ENCODE measurements at regions not wholly inside any gene's neighbourhood (a gene's known extent, or its start where the extent isn't known, plus 50 kb on each side); places are given as distances from the start of the nearest gene placed in this dataset.

- intact Hi-C loops (cut with DNase I), result no loop called here
- Histone ChIP-seq H3K36me3 (ENCODE audit: insufficient read depth in 1 of 2, low read depth in 1 of 2) (no peaks in the 10 kb centered on the region), H3K27ac (no peak overlapping the region), H3K4me1 (no peaks in the 10 kb centered on the region), H3K9me3 (no peaks in the 10 kb centered on the region), H3K27me3 (ENCODE audit: insufficient read depth in 3 of 3, low read length in 2 of 3) (no peaks in the 10 kb centered on the region), H3K4me3 (no peak overlapping the region)
- ATAC-seq (peak; percentile 49 to 73 (median 62)), DNase-seq (peak in 1 of 2 donors; percentile 51)
- 43 to 60% (median 50%) methylated on average over 22 of the region's 22 CpGs for WGBS, 3 donors
- no peak for TF ChIP-seq CTCF (IDR thresholded peaks at IDR 0.05)
Observed at GRCh38 chr22:48477031-48477721, 1350.5 kb downstream of the BRD1 start.

GRCh38 chr22:48476577-48476976 is 1351.1 kb downstream of the BRD1 start:
- no peak for DNase-seq
- Histone ChIP-seq H3K4me3 (no peak overlapping the region), H3K4me1 (no peaks in the 10 kb centered on the region), H3K36me3 (ENCODE audit: insufficient read depth in 1 of 2, low read depth in 1 of 2) (no peaks in the 10 kb centered on the region), H3K27me3 (ENCODE audit: insufficient read depth in 3 of 3, low read length in 2 of 3) (no peaks in the 10 kb centered on the region), H3K9me3 (no peaks in the 10 kb centered on the region), H3K27ac (no peak overlapping the region)
- 91 to 99% (median 93%) methylated on average over 4 to 5 of the region's 5 CpGs for WGBS, 3 donors
- TF ChIP-seq CTCF (IDR thresholded peaks at IDR 0.05), result no peak
- intact Hi-C loops (cut with DNase I), result no loop called here
- ATAC-seq, result no peak

GRCh38 chr22:48475661-48476345 is 1351.9 kb downstream of the BRD1 start:
- WGBS, 3 donors, result 73 to 78% (median 77%) methylated on average over 15 of the region's 15 CpGs
- no peaks in the 10 kb centered on the region for H3K4me1 ChIP-seq
- no peaks in the 10 kb centered on the region for H3K9me3 ChIP-seq
- H3K27me3 ChIP-seq (ENCODE audit: insufficient read depth in 3 of 3, low read length in 2 of 3), result no peaks in the 10 kb centered on the region
- no peaks in the 10 kb centered on the region for H3K36me3 ChIP-seq (ENCODE audit: insufficient read depth in 1 of 2, low read depth in 1 of 2)
- no peak overlapping the region for H3K27ac ChIP-seq
- DNase-seq (no peak), ATAC-seq (no peak)
- H3K4me3 ChIP-seq, result no peak overlapping the region
- intact Hi-C loops (cut with DNase I), result no loop called here
- no peak for TF ChIP-seq CTCF (IDR thresholded peaks at IDR 0.05)

GRCh38 chr22:48474881-48475280 is 1352.8 kb downstream of the BRD1 start:
- Histone ChIP-seq H3K9me3 (no peaks in the 10 kb centered on the region), H3K4me1 (no peaks in the 10 kb centered on the region), H3K27me3 (ENCODE audit: insufficient read depth in 3 of 3, low read length in 2 of 3) (no peaks in the 10 kb centered on the region), H3K27ac (no peak overlapping the region), H3K36me3 (ENCODE audit: insufficient read depth in 1 of 2, low read depth in 1 of 2) (no peaks in the 10 kb centered on the region), H3K4me3 (no peak overlapping the region)
- DNase-seq, result no peak
- TF ChIP-seq CTCF (IDR thresholded peaks at IDR 0.05), result no peak
- intact Hi-C loops (cut with DNase I), result no loop called here
- ATAC-seq, result no peak
- WGBS, 3 donors, result 74 to 80% (median 79%) methylated on average over 7 to 9 of the region's 9 CpGs

Measured in psoas muscle (tissue), 7 donors.